ENCODE measurements at regions not wholly inside any gene's neighbourhood (a gene's known extent, or its start where the extent isn't known, plus 50 kb on each side); places are given as distances from the start of the nearest gene placed in this dataset.
"Not testable (repeated sequence)": the region's sequence is repeated elsewhere in the genome, so short reads cannot be mapped to it uniquely, and the experiment has no call there.

- ATAC-seq, result not testable (repeated sequence)
These were observed 50.5 kb upstream of the MED13L start for GRCh38 chr12:116327992-116328391.

- peak; percentile 69 for ATAC-seq
These were observed 54.4 kb upstream of the MED13L start for GRCh38 chr12:116331876-116332275.

- peak; percentile 78 for ATAC-seq
These were observed 55.4 kb upstream of the MED13L start for GRCh38 chr12:116332705-116333380.

- no peak for ATAC-seq
These were observed 55.9 kb upstream of the MED13L start for GRCh38 chr12:116333402-116333801.

- ATAC-seq, result peak; percentile 71
These were observed 59.1 kb upstream of the MED13L start for GRCh38 chr12:116336542-116337065.

GRCh38 chr12:116337312-116337711 is 59.8 kb upstream of the MED13L start:
- no peak for ATAC-seq

- ATAC-seq, result no peak
These were observed 60.8 kb upstream of the MED13L start for GRCh38 chr12:116338064-116338846.

- ATAC-seq, result no peak
These were observed 61.6 kb upstream of the MED13L start for GRCh38 chr12:116339062-116339461.

- no peak for ATAC-seq
These were observed 62.4 kb upstream of the MED13L start for GRCh38 chr12:116339800-116340371.

- ATAC-seq, result no peak
These were observed 65.9 kb upstream of the MED13L start for GRCh38 chr12:116343331-116343884.

GRCh38 chr12:116346222-116346621 is 68.7 kb upstream of the MED13L start:
- ATAC-seq, result no peak

- peak; percentile 42 for ATAC-seq
These were observed 69.2 kb upstream of the MED13L start for GRCh38 chr12:116346741-116347140.

- ATAC-seq, result no peak
These were observed 69.8 kb upstream of the MED13L start for GRCh38 chr12:116347265-116347664.

GRCh38 chr12:116352315-116352835 is 74.9 kb upstream of the MED13L start:
- no peak for ATAC-seq

- no peak for ATAC-seq
These were observed 76.5 kb upstream of the MED13L start for GRCh38 chr12:116353958-116354357.

- no peak for ATAC-seq
These were observed 77.0 kb upstream of the MED13L start for GRCh38 chr12:116354534-116354933.

GRCh38 chr12:116354950-116355783 is 77.7 kb upstream of the MED13L start:
- ATAC-seq, result no peak

- no peak for ATAC-seq
These were observed 81.0 kb upstream of the MED13L start for GRCh38 chr12:116358536-116358892.

- ATAC-seq, result peak; percentile 92
These were observed 81.6 kb upstream of the MED13L start for GRCh38 chr12:116358893-116359761.

- ATAC-seq, result no peak
These were observed 83.3 kb upstream of the MED13L start for GRCh38 chr12:116360579-116361413.

Data from esophagus mucosa (tissue), 1 donor.